ENCODE measurements at regions not wholly inside any gene's neighbourhood (a gene's known extent, or its start where the extent isn't known, plus 50 kb on each side); places are given as distances from the start of the nearest gene placed in this dataset.

GRCh38 chr1:83112248-83112885, 886.6 kb downstream of the TTLL7 start:
- no peaks in the 10 kb centered on the region for H3K36me3 ChIP-seq (ENCODE audit: control insufficient read depth, low read length)
- no peaks in the 10 kb centered on the region for H4K20me1 ChIP-seq (ENCODE audit: control insufficient read depth, insufficient read depth, low read depth, low read length)
- H3K4me2 ChIP-seq (ENCODE audit: low read length), result no peak overlapping the region

GRCh38 chr1:83110156-83110555, 888.8 kb downstream of the TTLL7 start:
- Histone ChIP-seq H3K4me1 (ENCODE audit: control insufficient read depth, low read length) (no peaks in the 10 kb centered on the region), H3K9me3 (ENCODE audit: control insufficient read depth, insufficient read depth, low read length) (no peaks in the 10 kb centered on the region), H3K79me2 (ENCODE audit: control insufficient read depth, low read length) (no peaks in the 10 kb centered on the region), H3K27ac (ENCODE audit: low read depth, low read length) (no peak overlapping the region), H3K4me3 (ENCODE audit: low read length) (no peak overlapping the region), H3F3A (ENCODE audit: control insufficient read depth, insufficient read depth) (no peaks in the 10 kb centered on the region), H3K36me3 (ENCODE audit: control insufficient read depth, low read length) (no peaks in the 10 kb centered on the region), H3K4me2 (ENCODE audit: low read length) (no peak overlapping the region), H3K27me3 (ENCODE audit: control insufficient read depth, low read length) (no peaks in the 10 kb centered on the region), H3K9me2 (replicated peaks; ENCODE audit: control insufficient read depth, low read length) (no peaks in the 10 kb centered on the region), H4K20me1 (ENCODE audit: control insufficient read depth, insufficient read depth, low read depth, low read length) (no peaks in the 10 kb centered on the region)
- TF ChIP-seq CTCF (IDR thresholded peaks at IDR 0.05; ENCODE audit: low read depth, low read length, poor library complexity, severe bottlenecking), result no peak
- TF ChIP-seq EZH2phosphoT487 (IDR thresholded peaks at IDR 0.05; ENCODE audit: borderline replicate concordance, low read length), result no peak

More at GRCh38 chr1:83112248-83112885, 886.6 kb downstream of the TTLL7 start:
- no peak for TF ChIP-seq CTCF (IDR thresholded peaks at IDR 0.05; ENCODE audit: low read depth, low read length, poor library complexity, severe bottlenecking)
- TF ChIP-seq EZH2phosphoT487 (IDR thresholded peaks at IDR 0.05; ENCODE audit: borderline replicate concordance, low read length), result no peak
- no peaks in the 10 kb centered on the region for H3K9me3 ChIP-seq (ENCODE audit: control insufficient read depth, insufficient read depth, low read length)
- no peaks in the 10 kb centered on the region for H3K4me1 ChIP-seq (ENCODE audit: control insufficient read depth, low read length)
- no peaks in the 10 kb centered on the region for H3K79me2 ChIP-seq (ENCODE audit: control insufficient read depth, low read length)
- H3K9me2 ChIP-seq (replicated peaks; ENCODE audit: control insufficient read depth, low read length), result no peaks in the 10 kb centered on the region
- H3K27ac ChIP-seq (ENCODE audit: low read depth, low read length), result no peak overlapping the region
- no peak overlapping the region for H3K4me3 ChIP-seq (ENCODE audit: low read length)
- no peaks in the 10 kb centered on the region for H3K27me3 ChIP-seq (ENCODE audit: control insufficient read depth, low read length)
- H3F3A ChIP-seq (ENCODE audit: control insufficient read depth, insufficient read depth), result no peaks in the 10 kb centered on the region

GRCh38 chr1:83109692-83110091, 889.2 kb downstream of the TTLL7 start:
- Histone ChIP-seq H3K4me1 (ENCODE audit: control insufficient read depth, low read length) (no peaks in the 10 kb centered on the region), H3K4me2 (ENCODE audit: low read length) (no peak overlapping the region), H3K79me2 (ENCODE audit: control insufficient read depth, low read length) (no peaks in the 10 kb centered on the region), H3K9me2 (replicated peaks; ENCODE audit: control insufficient read depth, low read length) (no peaks in the 10 kb centered on the region), H3F3A (ENCODE audit: control insufficient read depth, insufficient read depth) (no peaks in the 10 kb centered on the region), H3K4me3 (ENCODE audit: low read length) (no peak overlapping the region), H3K27me3 (ENCODE audit: control insufficient read depth, low read length) (no peaks in the 10 kb centered on the region), H3K9me3 (ENCODE audit: control insufficient read depth, insufficient read depth, low read length) (no peaks in the 10 kb centered on the region), H3K36me3 (ENCODE audit: control insufficient read depth, low read length) (no peaks in the 10 kb centered on the region), H4K20me1 (ENCODE audit: control insufficient read depth, insufficient read depth, low read depth, low read length) (no peaks in the 10 kb centered on the region), H3K27ac (ENCODE audit: low read depth, low read length) (no peak overlapping the region)
- no peak for TF ChIP-seq EZH2phosphoT487 (IDR thresholded peaks at IDR 0.05; ENCODE audit: borderline replicate concordance, low read length)
- no peak for TF ChIP-seq CTCF (IDR thresholded peaks at IDR 0.05; ENCODE audit: low read depth, low read length, poor library complexity, severe bottlenecking)
